Kidney (tissue), 13 donors: ENCODE measurements at regions not wholly inside any gene's neighbourhood (a gene's known extent, or its start where the extent isn't known, plus 50 kb on each side); places are given as distances from the start of the nearest gene placed in this dataset.

Experiments
- DNase-seq, 5 donors: peaks; one replicate each; pipeline ENCODE4 v3.0.0-alpha.2; 2013 to 2020
- FAIRE-seq: peaks from 2 replicates; lab custom pipeline; 2012; peaks lifted over from hg19 to GRCh38; lab: Jason Lieb, UNC
- H3K27ac ChIP-seq, 2 donors: one replicate each; pipeline ENCODE4 v1.7.0; 2013; ENCODE audit warnings: low read depth in 2 of 2, low read length in 2 of 2, inconsistent platforms in 1 of 2
- H3K27me3 ChIP-seq: one replicate; pipeline ENCODE4 v1.7.1; 2013; ENCODE audit warnings: low read length, inconsistent platforms; ENCODE audit not compliant: control insufficient read depth, insufficient read depth
- H3K36me3 ChIP-seq, 3 donors: one replicate each; pipeline versions ENCODE4 v1.7.0 to v1.7.1; 2013; ENCODE audit warnings: low read length in 3 of 3, control low read depth in 1 of 3, inconsistent platforms in 1 of 3; ENCODE audit not compliant: insufficient read depth in 3 of 3, control insufficient read depth in 2 of 3
- H3K4me1 ChIP-seq, 3 donors: one replicate each; pipeline versions ENCODE4 v1.7.0 to v1.7.1; 2013; ENCODE audit warnings: low read length in 3 of 3, inconsistent platforms in 1 of 3, low read depth in 1 of 3; ENCODE audit not compliant: control insufficient read depth in 2 of 3, insufficient read depth in 2 of 3
- H3K4me3 ChIP-seq, 3 donors: one replicate each; pipeline versions ENCODE4 v1.7.0 to v1.8.1; 2013; ENCODE audit warnings: low read length in 3 of 3, control low read depth in 1 of 3, inconsistent platforms in 1 of 3
- H3K9ac ChIP-seq, 3 donors: one replicate each; pipeline versions ENCODE4 v1.7.0 to v1.7.1; 2013; ENCODE audit warnings: low read length in 3 of 3, control low read depth in 1 of 3, inconsistent platforms in 1 of 3
- H3K9me3 ChIP-seq, 3 donors: one replicate each; pipeline versions ENCODE4 v1.7.0 to v1.7.1; 2013; ENCODE audit warnings: low read length in 3 of 3, control low read depth in 1 of 3, inconsistent platforms in 1 of 3; ENCODE audit not compliant: control insufficient read depth in 2 of 3, insufficient read depth in 1 of 3
- CTCF ChIP-seq: IDR thresholded peaks from 3 replicates; pipeline ENCODE4 v1.5.1; 2012; ENCODE audit warnings: mild to moderate bottlenecking, moderate library complexity, borderline replicate concordance; ENCODE audit not compliant: insufficient read depth; ENCODE audit errors: extremely low read depth
- intact Hi-C: fragments of 100-400 bp; cut with DNase I; formaldehyde crosslinking; loops from one replicate; pipeline ENCODE4 v1.11.1; 2022
- donor health status: control.
- donor health status: control.
- donor health status: control.
- donor health status: control.
- donor health status: control.
- donor health status: DM: yes; HTN: yes; CAD: no.
- donor health status: Normal renal cell carcinoma (clear cell type).

DNA sequence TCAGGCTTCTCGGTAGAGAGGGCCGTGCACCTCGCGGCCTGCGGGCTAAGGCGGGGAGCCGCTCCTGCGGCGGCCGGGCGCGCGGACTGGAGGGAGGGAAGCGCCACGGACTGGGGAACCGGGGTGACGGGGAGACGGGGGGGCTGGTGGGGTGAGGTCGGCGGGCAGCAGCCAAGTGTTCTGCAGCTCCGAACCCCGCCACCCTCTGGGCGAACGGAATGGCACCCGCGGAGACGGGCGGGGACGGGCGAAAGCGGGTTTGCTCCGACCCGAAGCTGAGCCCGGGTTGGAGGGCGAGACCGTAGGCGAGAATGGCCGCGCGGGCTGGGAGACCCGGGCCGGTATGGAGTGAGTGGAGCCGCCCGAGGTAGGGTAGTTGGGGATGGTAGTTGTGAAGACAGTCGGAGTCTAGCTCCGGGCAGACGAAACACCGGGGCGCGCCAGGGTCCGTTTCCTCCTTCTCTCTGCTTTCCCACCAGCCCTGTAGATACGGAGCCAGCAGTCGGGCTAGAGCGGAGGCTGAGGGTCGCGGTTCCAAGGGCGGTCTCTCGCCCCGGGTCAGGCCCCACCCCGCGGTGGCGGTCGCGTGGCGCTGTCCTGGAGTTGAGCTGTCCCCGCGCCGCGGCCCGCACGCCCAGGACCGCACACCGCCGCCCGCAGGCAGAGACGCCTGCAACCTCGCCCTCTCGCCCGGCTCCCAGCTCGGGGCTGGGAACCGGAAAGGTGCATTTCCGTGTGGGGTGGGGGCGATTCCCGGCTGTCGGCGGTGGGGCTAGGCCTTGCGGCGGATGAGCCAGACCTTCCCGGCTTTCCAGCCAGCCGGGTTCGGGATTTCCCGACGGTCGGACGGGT, 160.3 kb upstream of the SIX2 start:
- no peaks in the 10 kb centered on the region for H3K9me3 ChIP-seq
- H3K27ac ChIP-seq = no peak overlapping the region
- H3K27me3 ChIP-seq = peaks cover 46% of the 10 kb centered on the region
- no peaks in the 10 kb centered on the region for H3K36me3 ChIP-seq
- FAIRE-seq (no peak), DNase-seq (peak in 4 of 5 donors; percentile 47 to 68 (median 52))
- peak overlapping the region in 1 of 3 donors; percentile 22 for H3K4me3 ChIP-seq
- H3K4me1 ChIP-seq = peaks cover 0 to 7% (median 0%) of the 10 kb centered on the region in 3 donors
- no peak for TF ChIP-seq CTCF
- no peak overlapping the region for H3K9ac ChIP-seq
- intact Hi-C loops = no loop called here

- DNase-seq = peak in 4 of 5 donors; percentile 57 to 69 (median 64)
- TF ChIP-seq CTCF = no peak
- Histone ChIP-seq H3K4me1 (peaks cover 0 to 7% (median 0%) of the 10 kb centered on the region in 3 donors), H3K36me3 (no peaks in the 10 kb centered on the region), H3K27me3 (peaks cover 47% of the 10 kb centered on the region), H3K9ac (no peak overlapping the region), H3K4me3 (peak overlapping the region in 2 of 3 donors; percentile 6 to 21), H3K27ac (no peak overlapping the region), H3K9me3 (no peaks in the 10 kb centered on the region)
- FAIRE-seq = no peak
- intact Hi-C loops = no loop called here
Observed at GRCh38 chr2:45168711-45169338, 159.6 kb upstream of the SIX2 start.

- FAIRE-seq (no peak), DNase-seq (peak in 2 of 5 donors; percentile 22 to 63)
- H3K27me3 ChIP-seq = peaks cover 47% of the 10 kb centered on the region
- H3K36me3 ChIP-seq = no peaks in the 10 kb centered on the region
- TF ChIP-seq CTCF = no peak
- intact Hi-C loops = no loop called here
- no peaks in the 10 kb centered on the region for H3K9me3 ChIP-seq
- no peak overlapping the region for H3K9ac ChIP-seq
- peak overlapping the region in 1 of 3 donors; percentile 6 for H3K4me3 ChIP-seq
- H3K4me1 ChIP-seq = peaks cover 0 to 7% (median 0%) of the 10 kb centered on the region in 3 donors
- no peak overlapping the region for H3K27ac ChIP-seq
Observed at GRCh38 chr2:45167920-45168629, 158.8 kb upstream of the SIX2 start.
